LNCaP clone FGC (cell line): ENCODE measurements at regions not wholly inside any gene's neighbourhood (a gene's known extent, or its start where the extent isn't known, plus 50 kb on each side); places are given as distances from the start of the nearest gene placed in this dataset.

ENCODE experiments used
- DNase-seq: peaks from one replicate; pipeline ENCODE4 v3.0.0-alpha.2; 2011; ENCODE audit warnings: low read depth
- H3K4me3 ChIP-seq: 2 replicates; pipeline ENCODE4 v1.5.1; 2011; ENCODE audit warnings: mild to moderate bottlenecking, low read depth, low read length, control low read depth
- TF ChIP-seq, protein P1 (sequence below): IDR thresholded peaks from 2 replicates; pipeline ENCODE4 v1.5.1; 2012; ENCODE audit warnings: mild to moderate bottlenecking; ENCODE audit not compliant: control insufficient read depth, insufficient read depth; ENCODE audit errors: extremely low read depth

GRCh38 chr3:165383381-165383780 lies 187.2 kb upstream of the SLITRK3 start:
- no peak overlapping the region for H3K4me3 ChIP-seq
- DNase-seq: no peak
- TF ChIP-seq, protein P1, sequence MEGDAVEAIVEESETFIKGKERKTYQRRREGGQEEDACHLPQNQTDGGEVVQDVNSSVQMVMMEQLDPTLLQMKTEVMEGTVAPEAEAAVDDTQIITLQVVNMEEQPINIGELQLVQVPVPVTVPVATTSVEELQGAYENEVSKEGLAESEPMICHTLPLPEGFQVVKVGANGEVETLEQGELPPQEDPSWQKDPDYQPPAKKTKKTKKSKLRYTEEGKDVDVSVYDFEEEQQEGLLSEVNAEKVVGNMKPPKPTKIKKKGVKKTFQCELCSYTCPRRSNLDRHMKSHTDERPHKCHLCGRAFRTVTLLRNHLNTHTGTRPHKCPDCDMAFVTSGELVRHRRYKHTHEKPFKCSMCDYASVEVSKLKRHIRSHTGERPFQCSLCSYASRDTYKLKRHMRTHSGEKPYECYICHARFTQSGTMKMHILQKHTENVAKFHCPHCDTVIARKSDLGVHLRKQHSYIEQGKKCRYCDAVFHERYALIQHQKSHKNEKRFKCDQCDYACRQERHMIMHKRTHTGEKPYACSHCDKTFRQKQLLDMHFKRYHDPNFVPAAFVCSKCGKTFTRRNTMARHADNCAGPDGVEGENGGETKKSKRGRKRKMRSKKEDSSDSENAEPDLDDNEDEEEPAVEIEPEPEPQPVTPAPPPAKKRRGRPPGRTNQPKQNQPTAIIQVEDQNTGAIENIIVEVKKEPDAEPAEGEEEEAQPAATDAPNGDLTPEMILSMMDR: no peak

GRCh38 chr3:165382672-165383071 lies 186.5 kb upstream of the SLITRK3 start:
- no peak overlapping the region for H3K4me3 ChIP-seq
- TF ChIP-seq, protein P1: no peak
- DNase-seq: no peak

- no peak overlapping the region for H3K4me3 ChIP-seq
- DNase-seq: no peak
- TF ChIP-seq, protein P1: no peak
These were observed 182.6 kb upstream of the SLITRK3 start for GRCh38 chr3:165378761-165379160.

- TF ChIP-seq, protein P1: no peak
- no peak overlapping the region for H3K4me3 ChIP-seq
- DNase-seq: no peak
These were observed 162.8 kb upstream of the SLITRK3 start for GRCh38 chr3:165359005-165359404.

DNA sequence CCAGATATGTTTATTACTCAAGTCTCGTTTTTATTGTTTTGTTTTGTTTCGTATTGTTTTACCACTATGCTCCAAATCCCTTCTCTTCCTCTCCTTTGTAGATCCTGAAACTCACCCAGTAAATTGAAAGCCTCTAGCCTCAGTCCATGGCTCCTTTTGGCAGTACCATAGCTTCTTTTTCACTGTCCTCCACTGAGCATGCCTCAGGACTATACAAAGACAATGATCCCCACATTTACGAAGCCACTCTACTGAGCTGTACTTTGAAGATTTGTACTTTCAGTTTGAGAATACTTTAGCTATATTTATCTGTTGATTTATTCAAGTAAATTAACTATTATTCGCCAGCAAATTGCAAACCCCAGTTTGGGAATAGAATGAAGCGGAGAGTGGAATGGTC lies 159.1 kb upstream of the SLITRK3 start:
- DNase-seq: no peak
- H3K4me3 ChIP-seq: no peak overlapping the region
- TF ChIP-seq, protein P1: no peak

- TF ChIP-seq, protein P1: no peak
- H3K4me3 ChIP-seq: no peak overlapping the region
- no peak for DNase-seq
These were observed 151.3 kb upstream of the SLITRK3 start for GRCh38 chr3:165347526-165347925.

DNA sequence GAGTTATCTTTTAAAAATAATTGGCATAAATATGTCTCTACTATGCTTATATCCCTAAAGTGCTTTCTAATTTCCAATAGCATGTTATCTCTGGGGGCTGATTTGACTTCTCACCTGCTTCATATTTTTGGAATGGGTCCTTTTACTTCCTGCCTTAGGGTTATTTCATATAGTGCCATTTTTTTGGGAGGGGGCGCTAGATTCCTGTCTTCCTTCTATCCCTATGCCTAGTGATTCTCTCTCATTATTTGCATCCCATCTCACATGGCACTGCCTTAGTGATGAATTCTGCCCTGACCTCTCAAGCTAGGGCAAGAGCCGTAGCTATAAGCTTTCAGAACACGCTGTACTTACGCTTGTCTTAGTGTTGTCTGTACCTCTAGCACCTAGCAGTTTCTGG lies 150.3 kb upstream of the SLITRK3 start:
- TF ChIP-seq, protein P1: no peak
- no peak overlapping the region for H3K4me3 ChIP-seq
- DNase-seq: no peak
